ENCODE measurements at regions not wholly inside any gene's neighbourhood (a gene's known extent, or its start where the extent isn't known, plus 50 kb on each side); places are given as distances from the start of the nearest gene placed in this dataset.

DNA sequence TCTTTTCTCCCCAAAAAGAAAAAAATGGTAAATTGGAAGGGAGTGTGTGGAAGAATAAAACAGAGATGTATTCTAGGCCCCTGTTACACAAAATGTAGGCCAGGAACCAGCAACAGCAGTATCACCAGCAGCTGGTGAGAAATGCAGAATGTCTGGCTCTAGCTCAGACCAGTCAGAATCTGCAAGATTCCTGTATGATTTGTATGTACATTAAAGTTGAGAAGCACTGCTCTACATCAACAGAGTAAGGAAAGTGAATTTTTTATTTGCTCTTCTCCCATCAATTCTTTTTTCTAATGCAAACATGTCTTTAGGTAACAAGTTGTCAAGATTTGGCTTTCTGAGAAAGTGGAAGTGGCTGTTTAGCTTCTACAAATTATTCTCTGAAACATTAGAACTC lies 235.4 kb upstream of the FANCL start:
- no peak for TF ChIP-seq CTCF (IDR thresholded peaks at IDR 0.05; ENCODE audit: insufficient read depth, low read length)
- no peak for TF ChIP-seq GABPA (IDR thresholded peaks at IDR 0.05; ENCODE audit: low read depth)

Measured in HL-60 (cell line).